ENCODE measurements at regions not wholly inside any gene's neighbourhood (a gene's known extent, or its start where the extent isn't known, plus 50 kb on each side); places are given as distances from the start of the nearest gene placed in this dataset.

- no peaks in the 10 kb centered on the region for H3K27me3 ChIP-seq
- TF ChIP-seq POLR2A (IDR thresholded peaks at IDR 0.05) (no peak), CTCF (IDR thresholded peaks at IDR 0.05) (no peak)
- H3K27ac ChIP-seq, result no peak overlapping the region
- peaks cover 0 to 9% (median 4%) of the 10 kb centered on the region in 3 donors for H3K9me3 ChIP-seq
- 51 to 66% methylated on average over 3 of the region's 3 CpGs for WGBS, 2 donors
- H3K4me1 ChIP-seq, result no peaks in the 10 kb centered on the region
- no peak for DNase-seq
- no peak overlapping the region for H3K4me3 ChIP-seq
- no peaks in the 10 kb centered on the region for H3K36me3 ChIP-seq
- intact Hi-C loops (cut with DNase I), result no loop called here
Observed at GRCh38 chr14:38022775-38023174, 184.9 kb upstream of the SSTR1 start.

- Histone ChIP-seq H3K27ac (no peak overlapping the region), H3K9me3 (no peaks in the 10 kb centered on the region), H3K4me3 (no peak overlapping the region), H3K36me3 (no peaks in the 10 kb centered on the region), H3K4me1 (no peaks in the 10 kb centered on the region), H3K27me3 (no peaks in the 10 kb centered on the region)
- intact Hi-C loops (cut with DNase I), result no loop called here
- DNase-seq, result no peak
- 84 to 93% methylated on average over 3 of the region's 3 CpGs for WGBS, 2 donors
- TF ChIP-seq CTCF (IDR thresholded peaks at IDR 0.05) (no peak), POLR2A (IDR thresholded peaks at IDR 0.05) (no peak)
Observed at GRCh38 chr14:38038171-38038570, 169.5 kb upstream of the SSTR1 start.

GRCh38 chr14:38038986-38039385 is 168.7 kb upstream of the SSTR1 start:
- Histone ChIP-seq H3K9me3 (no peaks in the 10 kb centered on the region), H3K36me3 (no peaks in the 10 kb centered on the region), H3K27ac (no peak overlapping the region), H3K27me3 (no peaks in the 10 kb centered on the region), H3K4me1 (no peaks in the 10 kb centered on the region), H3K4me3 (no peak overlapping the region)
- DNase-seq, result no peak
- intact Hi-C loops (cut with DNase I), result no loop called here
- no peak for TF ChIP-seq CTCF (IDR thresholded peaks at IDR 0.05)
- TF ChIP-seq POLR2A (IDR thresholded peaks at IDR 0.05), result no peak
- 63 to 71% methylated on average over 5 of the region's 5 CpGs for WGBS, 2 donors

- no peak overlapping the region for H3K4me3 ChIP-seq
- H3K9me3 ChIP-seq, result no peaks in the 10 kb centered on the region
- H3K4me1 ChIP-seq, result no peaks in the 10 kb centered on the region
- intact Hi-C loops (cut with DNase I), result no loop called here
- H3K27me3 ChIP-seq, result no peaks in the 10 kb centered on the region
- WGBS, 2 donors, result 68 to 85% methylated on average over 2 of the region's 2 CpGs
- no peak for DNase-seq
- H3K36me3 ChIP-seq, result no peaks in the 10 kb centered on the region
- TF ChIP-seq CTCF (IDR thresholded peaks at IDR 0.05) (no peak), POLR2A (IDR thresholded peaks at IDR 0.05) (no peak)
- no peak overlapping the region for H3K27ac ChIP-seq
Observed at GRCh38 chr14:38039496-38039895, 168.2 kb upstream of the SSTR1 start.

- Histone ChIP-seq H3K27ac (no peak overlapping the region), H3K36me3 (no peaks in the 10 kb centered on the region), H3K4me3 (no peak overlapping the region), H3K4me1 (no peaks in the 10 kb centered on the region), H3K9me3 (no peaks in the 10 kb centered on the region), H3K27me3 (no peaks in the 10 kb centered on the region)
- 55 to 67% methylated on average over 1 of the region's 1 CpG for WGBS, 2 donors
- intact Hi-C loops (cut with DNase I), result no loop called here
- no peak for DNase-seq
- no peak for TF ChIP-seq CTCF (IDR thresholded peaks at IDR 0.05)
- TF ChIP-seq POLR2A (IDR thresholded peaks at IDR 0.05), result no peak
Observed at GRCh38 chr14:38040411-38040810, 167.3 kb upstream of the SSTR1 start.
